Loucy (cell line): ENCODE measurements at regions not wholly inside any gene's neighbourhood (a gene's known extent, or its start where the extent isn't known, plus 50 kb on each side); places are given as distances from the start of the nearest gene placed in this dataset.

Experiments used
- H2AFZ ChIP-seq: fragments of 200-600 bp; sonication (generic); 2 replicates; pipeline ENCODE4 v1.6.0; 2016; ENCODE audit warnings: antibody characterized with exemption, mild to moderate bottlenecking, low read length, moderate library complexity
- H3F3A ChIP-seq: fragments of 200-600 bp; 2 replicates; pipeline ENCODE4 v1.6.0; 2016; ENCODE audit warnings: antibody characterized with exemption, low read depth, mild to moderate bottlenecking
- H3K27me3 ChIP-seq: fragments of 200-600 bp; sonication (generic); 2 replicates; pipeline ENCODE4 v1.6.1; 2014; ENCODE audit warnings: low read length, mild to moderate bottlenecking; ENCODE audit not compliant: insufficient read depth, poor library complexity, severe bottlenecking
- H3K36me3 ChIP-seq: fragments of 200-600 bp; sonication (generic); 2 replicates; pipeline ENCODE4 v1.6.1; 2016; ENCODE audit warnings: low read length; ENCODE audit not compliant: insufficient read depth
- H3K4me1 ChIP-seq: fragments of 200-600 bp; sonication (generic); 2 replicates; pipeline ENCODE4 v1.5.1; 2014; ENCODE audit warnings: low read length, mild to moderate bottlenecking; ENCODE audit not compliant: insufficient read depth, poor library complexity, severe bottlenecking
- H3K4me2 ChIP-seq: fragments of 200-600 bp; sonication (generic); 2 replicates; pipeline ENCODE4 v1.6.0; 2014; ENCODE audit warnings: antibody characterized with exemption, low read length, low read depth, mild to moderate bottlenecking; ENCODE audit not compliant: poor library complexity, severe bottlenecking
- H3K4me3 ChIP-seq: fragments of 200-600 bp; sonication (generic); 2 replicates; pipeline ENCODE4 v1.5.1; 2014; ENCODE audit warnings: low read length, mild to moderate bottlenecking, mixed read lengths; ENCODE audit not compliant: poor library complexity, severe bottlenecking
- H3K79me2 ChIP-seq: fragments of 200-600 bp; sonication (generic); 2 replicates; pipeline ENCODE4 v1.6.1; 2014; ENCODE audit warnings: low read length; ENCODE audit not compliant: insufficient read depth
- H3K9ac ChIP-seq: fragments of 200-600 bp; sonication (generic); 2 replicates; pipeline ENCODE4 v1.6.0; 2014; ENCODE audit warnings: mild to moderate bottlenecking, low read depth, low read length, moderate library complexity; ENCODE audit not compliant: poor library complexity, severe bottlenecking
- H3K9me2 ChIP-seq: fragments of 200-600 bp; sonication (generic); replicated peaks from 2 replicates; pipeline ENCODE4 v1.6.1; 2016; ENCODE audit warnings: low read depth, low read length, mixed read lengths
- H3K9me3 ChIP-seq: fragments of 200-600 bp; sonication (generic); 2 replicates; pipeline ENCODE4 v1.6.1; 2014; ENCODE audit warnings: mild to moderate bottlenecking, antibody characterized with exemption, low read length, low read depth; ENCODE audit not compliant: insufficient read depth
- H4K20me1 ChIP-seq: fragments of 200-600 bp; sonication (generic); 2 replicates; pipeline ENCODE4 v1.6.0; 2014; ENCODE audit warnings: antibody characterized with exemption, low read length, mild to moderate bottlenecking; ENCODE audit not compliant: insufficient read depth, poor library complexity, severe bottlenecking
- CTCF ChIP-seq: fragments of 200-600 bp; sonication (generic); conservative IDR thresholded peaks from 2 replicates; pipeline ENCODE4 v1.5.1; 2014; ENCODE audit warnings: mild to moderate bottlenecking, antibody characterized with exemption, low read length
- EZH2phosphoT487 ChIP-seq: fragments of 200-600 bp; IDR thresholded peaks from 2 replicates; pipeline ENCODE4 v1.6.1; 2018; ENCODE audit warnings: antibody characterized with exemption, mild to moderate bottlenecking, moderate library complexity, borderline replicate concordance

GRCh38 chr14:83118029-83118428 lies 1584.4 kb upstream of the SEL1L start:
- no peak for TF ChIP-seq EZH2phosphoT487

GRCh38 chr14:83120187-83120586 lies 1586.5 kb upstream of the SEL1L start:
- Histone ChIP-seq H3K9me3 (no peaks in the 10 kb centered on the region), H3K4me3 (no peak overlapping the region), H3K27me3 (no peaks in the 10 kb centered on the region), H4K20me1 (no peaks in the 10 kb centered on the region), H3K36me3 (no peaks in the 10 kb centered on the region), H3K9ac (no peak overlapping the region), H3K79me2 (no peaks in the 10 kb centered on the region), H2AFZ (no peak overlapping the region), H3K4me1 (no peaks in the 10 kb centered on the region), H3K4me2 (no peak overlapping the region), H3K9me2 (no peaks in the 10 kb centered on the region), H3F3A (no peaks in the 10 kb centered on the region)
- TF ChIP-seq CTCF: no peak
- no peak for TF ChIP-seq EZH2phosphoT487

More at GRCh38 chr14:83118029-83118428, 1584.4 kb upstream of the SEL1L start:
- no peaks in the 10 kb centered on the region for H3K4me1 ChIP-seq
- no peaks in the 10 kb centered on the region for H3K9me3 ChIP-seq
- H3K4me3 ChIP-seq: no peak overlapping the region
- H3K9me2 ChIP-seq: no peaks in the 10 kb centered on the region
- no peaks in the 10 kb centered on the region for H4K20me1 ChIP-seq
- no peak overlapping the region for H2AFZ ChIP-seq
- H3F3A ChIP-seq: no peaks in the 10 kb centered on the region
- H3K27me3 ChIP-seq: no peaks in the 10 kb centered on the region
- H3K36me3 ChIP-seq: no peaks in the 10 kb centered on the region
- no peak overlapping the region for H3K9ac ChIP-seq
- no peak overlapping the region for H3K4me2 ChIP-seq
- H3K79me2 ChIP-seq: no peaks in the 10 kb centered on the region

GRCh38 chr14:83126076-83126475 lies 1592.4 kb upstream of the SEL1L start:
- no peak overlapping the region for H3K4me2 ChIP-seq
- H3K4me3 ChIP-seq: no peak overlapping the region
- H3K36me3 ChIP-seq: no peaks in the 10 kb centered on the region
- no peak overlapping the region for H2AFZ ChIP-seq
- no peak for TF ChIP-seq CTCF
- TF ChIP-seq EZH2phosphoT487: no peak
- H3K79me2 ChIP-seq: no peaks in the 10 kb centered on the region
- H3K9me2 ChIP-seq: no peaks in the 10 kb centered on the region
- H3K9me3 ChIP-seq: no peaks in the 10 kb centered on the region
- H3K9ac ChIP-seq: no peak overlapping the region
- H3F3A ChIP-seq: no peaks in the 10 kb centered on the region
- H4K20me1 ChIP-seq: no peaks in the 10 kb centered on the region
- H3K27me3 ChIP-seq: no peaks in the 10 kb centered on the region
- H3K4me1 ChIP-seq: no peaks in the 10 kb centered on the region

GRCh38 chr14:83128783-83129182 lies 1595.1 kb upstream of the SEL1L start:
- no peaks in the 10 kb centered on the region for H3K27me3 ChIP-seq
- no peaks in the 10 kb centered on the region for H3K9me2 ChIP-seq
- H3K4me1 ChIP-seq: no peaks in the 10 kb centered on the region
- no peaks in the 10 kb centered on the region for H3K9me3 ChIP-seq
- no peak overlapping the region for H2AFZ ChIP-seq
- H3F3A ChIP-seq: no peaks in the 10 kb centered on the region
- H3K36me3 ChIP-seq: no peaks in the 10 kb centered on the region
- no peaks in the 10 kb centered on the region for H3K79me2 ChIP-seq
- H3K4me2 ChIP-seq: no peak overlapping the region
- H3K4me3 ChIP-seq: no peak overlapping the region
- H4K20me1 ChIP-seq: no peaks in the 10 kb centered on the region
- H3K9ac ChIP-seq: no peak overlapping the region
- TF ChIP-seq CTCF (no peak), EZH2phosphoT487 (no peak)
